ENCODE measurements at regions not wholly inside any gene's neighbourhood (a gene's known extent, or its start where the extent isn't known, plus 50 kb on each side); places are given as distances from the start of the nearest gene placed in this dataset.

DNA sequence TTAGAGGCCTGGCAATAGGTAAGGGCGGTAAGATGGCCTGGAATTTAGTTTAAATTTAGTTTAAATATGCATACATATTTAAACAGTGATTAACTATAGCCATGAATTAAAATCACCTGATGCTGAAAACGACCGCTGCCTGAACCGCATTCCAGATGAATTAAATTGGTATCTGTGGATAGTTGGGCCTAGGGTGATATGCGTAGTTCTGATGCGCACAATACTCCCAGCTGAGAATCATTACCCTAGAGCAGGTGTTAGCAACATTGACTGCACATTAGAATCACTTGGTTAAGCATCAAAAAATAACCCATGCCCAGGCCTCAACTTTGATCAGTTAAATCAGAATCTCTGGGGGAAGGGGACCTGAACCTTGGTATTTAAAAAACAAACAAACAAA lies 432.4 kb downstream of the GBA3 start:
- TF ChIP-seq, protein P1, sequence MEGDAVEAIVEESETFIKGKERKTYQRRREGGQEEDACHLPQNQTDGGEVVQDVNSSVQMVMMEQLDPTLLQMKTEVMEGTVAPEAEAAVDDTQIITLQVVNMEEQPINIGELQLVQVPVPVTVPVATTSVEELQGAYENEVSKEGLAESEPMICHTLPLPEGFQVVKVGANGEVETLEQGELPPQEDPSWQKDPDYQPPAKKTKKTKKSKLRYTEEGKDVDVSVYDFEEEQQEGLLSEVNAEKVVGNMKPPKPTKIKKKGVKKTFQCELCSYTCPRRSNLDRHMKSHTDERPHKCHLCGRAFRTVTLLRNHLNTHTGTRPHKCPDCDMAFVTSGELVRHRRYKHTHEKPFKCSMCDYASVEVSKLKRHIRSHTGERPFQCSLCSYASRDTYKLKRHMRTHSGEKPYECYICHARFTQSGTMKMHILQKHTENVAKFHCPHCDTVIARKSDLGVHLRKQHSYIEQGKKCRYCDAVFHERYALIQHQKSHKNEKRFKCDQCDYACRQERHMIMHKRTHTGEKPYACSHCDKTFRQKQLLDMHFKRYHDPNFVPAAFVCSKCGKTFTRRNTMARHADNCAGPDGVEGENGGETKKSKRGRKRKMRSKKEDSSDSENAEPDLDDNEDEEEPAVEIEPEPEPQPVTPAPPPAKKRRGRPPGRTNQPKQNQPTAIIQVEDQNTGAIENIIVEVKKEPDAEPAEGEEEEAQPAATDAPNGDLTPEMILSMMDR (IDR thresholded peaks at IDR 0.05; ENCODE audit: insufficient read depth, low read depth, low read length, missing control alignments), result no peak
- DNase-seq (ENCODE audit: low read depth), result no peak
- no peak overlapping the region for H3K4me3 ChIP-seq (ENCODE audit: low read depth, low read length)

DNA sequence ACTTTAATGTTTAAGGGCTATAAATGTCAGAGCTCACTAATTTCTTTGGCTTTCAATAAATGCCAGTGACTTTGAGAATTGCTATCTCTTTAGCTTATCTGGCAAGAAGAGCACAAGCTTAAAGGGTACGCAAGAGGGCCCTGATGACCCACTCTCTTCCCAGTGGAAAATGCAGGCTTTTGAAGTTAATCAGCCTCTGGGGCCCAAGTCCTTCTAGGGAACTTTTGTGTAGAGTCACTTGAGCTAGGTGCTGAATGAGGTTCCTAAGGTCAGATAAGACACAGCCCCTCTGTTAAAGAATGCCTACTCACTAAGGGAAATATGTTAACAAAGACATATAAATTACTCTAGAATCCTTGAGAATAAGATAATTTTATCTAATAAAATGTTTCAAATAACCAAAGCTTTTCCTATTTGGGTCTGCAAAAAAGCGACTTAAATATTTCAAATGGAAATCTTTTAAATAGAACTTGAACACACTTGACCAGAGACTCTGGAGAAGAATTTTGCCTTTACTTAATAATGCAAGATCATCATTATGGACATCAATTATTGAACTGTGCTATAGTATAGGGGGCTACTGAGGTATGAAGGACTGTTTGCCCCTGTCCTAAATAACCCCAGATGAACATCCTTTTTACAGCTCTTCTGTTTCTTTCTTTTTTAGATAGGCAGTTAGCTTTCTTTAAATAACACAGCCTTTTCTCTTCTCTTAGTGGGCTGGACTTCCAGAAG lies 430.1 kb downstream of the GBA3 start:
- no peak overlapping the region for H3K4me3 ChIP-seq (ENCODE audit: low read depth, low read length)
- TF ChIP-seq, protein P1 (IDR thresholded peaks at IDR 0.05; ENCODE audit: insufficient read depth, low read depth, low read length, missing control alignments), result no peak
- DNase-seq (ENCODE audit: low read depth), result no peak

DNA sequence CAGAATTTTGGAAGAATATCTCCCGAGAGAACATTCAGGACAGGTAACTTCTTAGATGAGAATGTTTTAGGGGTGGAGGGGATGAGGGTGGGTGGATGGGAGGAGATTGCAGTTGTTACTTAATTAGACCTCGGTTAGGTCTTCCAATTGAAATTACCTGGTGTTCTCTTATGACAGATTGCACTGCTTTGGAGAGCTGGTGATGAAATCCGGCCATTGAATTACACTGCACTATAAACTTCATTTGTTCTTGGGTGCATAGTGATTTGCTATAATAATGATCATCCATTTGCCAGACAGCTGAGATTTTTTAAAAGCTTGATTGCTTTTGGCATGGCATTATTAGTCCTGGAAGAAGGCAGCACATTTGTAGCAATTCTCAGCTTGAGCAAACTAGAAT lies 427.6 kb downstream of the GBA3 start:
- no peak for DNase-seq (ENCODE audit: low read depth)
- H3K4me3 ChIP-seq (ENCODE audit: low read depth, low read length), result no peak overlapping the region
- TF ChIP-seq, protein P1 (IDR thresholded peaks at IDR 0.05; ENCODE audit: insufficient read depth, low read depth, low read length, missing control alignments), result no peak

DNA sequence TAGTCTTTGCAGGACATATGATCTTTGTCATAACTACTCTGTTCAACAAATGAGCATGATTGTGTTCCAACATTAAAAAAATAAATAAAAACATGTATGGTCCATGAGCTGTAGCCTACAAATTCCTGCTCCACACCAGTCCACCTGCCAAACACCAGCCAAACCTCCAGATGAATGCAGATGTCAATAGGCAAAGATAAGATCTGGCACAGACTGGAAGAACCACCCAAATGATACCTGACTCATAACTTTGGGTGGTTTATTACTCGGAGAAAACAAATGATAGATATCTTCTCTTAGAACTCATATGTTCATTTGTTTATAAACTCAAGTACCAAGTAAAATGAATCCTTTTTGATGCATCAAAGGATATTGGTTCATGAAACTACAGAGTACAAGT lies 425.1 kb downstream of the GBA3 start:
- no peak overlapping the region for H3K4me3 ChIP-seq (ENCODE audit: low read depth, low read length)
- TF ChIP-seq, protein P1 (IDR thresholded peaks at IDR 0.05; ENCODE audit: insufficient read depth, low read depth, low read length, missing control alignments), result no peak
- DNase-seq (ENCODE audit: low read depth), result no peak

DNA sequence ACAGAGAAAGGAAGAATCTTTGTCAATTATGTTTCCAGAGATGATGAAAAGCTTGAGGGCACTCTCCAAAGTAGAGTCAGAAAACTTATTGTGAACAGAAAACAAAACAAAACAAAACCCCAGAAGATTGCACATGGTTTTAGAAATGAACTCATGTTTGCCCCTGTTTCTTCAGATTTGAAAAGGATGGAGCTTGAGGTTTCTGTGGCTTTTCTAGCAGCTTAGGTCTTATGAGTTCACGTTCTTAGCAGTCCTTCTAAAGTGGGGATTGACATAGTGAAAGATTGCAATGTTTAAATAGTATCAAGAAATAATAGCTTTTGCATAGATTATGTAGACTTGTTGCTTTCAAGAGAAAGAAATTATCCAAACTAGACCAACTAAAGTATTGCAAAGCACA lies 421.8 kb downstream of the GBA3 start:
- DNase-seq (ENCODE audit: low read depth), result no peak
- TF ChIP-seq, protein P1 (IDR thresholded peaks at IDR 0.05; ENCODE audit: insufficient read depth, low read depth, low read length, missing control alignments), result no peak

DNA sequence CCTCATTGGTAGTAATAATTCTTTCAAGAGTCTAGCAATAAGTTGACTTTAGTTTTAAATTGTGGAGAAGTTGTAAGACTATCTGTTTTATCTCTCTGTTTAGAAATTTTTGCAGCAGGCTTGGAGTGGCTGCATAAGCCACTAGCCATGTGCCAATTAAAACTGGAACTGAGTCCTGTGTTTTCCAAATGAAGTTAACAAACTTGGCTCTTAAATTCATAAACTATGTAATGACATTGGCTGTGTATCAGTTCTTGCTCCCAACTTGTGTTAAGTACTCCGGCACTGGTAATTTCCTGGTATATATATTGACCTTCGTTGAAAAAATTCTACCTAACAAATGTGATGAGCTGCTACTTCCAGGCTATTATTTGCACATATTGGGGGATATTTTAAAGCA lies 420.4 kb downstream of the GBA3 start:
- H3K4me3 ChIP-seq (ENCODE audit: low read depth, low read length), result no peak overlapping the region
- TF ChIP-seq, protein P1 (IDR thresholded peaks at IDR 0.05; ENCODE audit: insufficient read depth, low read depth, low read length, missing control alignments), result no peak
- DNase-seq (ENCODE audit: low read depth), result no peak

More for the DNA sequence above, 421.8 kb downstream of the GBA3 start:
- no peak overlapping the region for H3K4me3 ChIP-seq (ENCODE audit: low read depth, low read length)

DNA sequence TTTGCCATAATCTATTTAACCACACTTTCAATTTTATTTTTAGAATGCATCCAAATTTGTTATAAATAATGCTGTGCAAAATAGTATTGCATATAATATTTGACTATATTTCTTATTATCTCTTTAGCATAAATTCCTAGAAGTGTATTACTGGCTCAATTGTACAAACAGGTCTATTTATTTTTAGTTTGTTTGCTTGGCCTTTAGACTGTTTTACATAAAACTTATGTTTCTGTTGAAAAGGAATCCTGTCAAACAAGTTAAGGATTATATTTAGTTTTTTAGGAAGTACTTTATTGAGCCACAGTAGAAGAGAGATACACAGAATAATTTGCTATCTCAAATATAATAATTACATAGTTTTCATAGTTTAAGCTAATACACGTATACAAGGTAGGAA lies 413.8 kb downstream of the GBA3 start:
- DNase-seq (ENCODE audit: low read depth), result no peak
- no peak overlapping the region for H3K4me3 ChIP-seq (ENCODE audit: low read depth, low read length)
- TF ChIP-seq, protein P1 (IDR thresholded peaks at IDR 0.05; ENCODE audit: insufficient read depth, low read depth, low read length, missing control alignments), result no peak

Data from GM12865 (cell line).